Heart right ventricle (tissue), 16 donors: ENCODE measurements at regions not wholly inside any gene's neighbourhood (a gene's known extent, or its start where the extent isn't known, plus 50 kb on each side); places are given as distances from the start of the nearest gene placed in this dataset.

ENCODE experiments used
- ATAC-seq, 8 donors: fragments of 200-7000 bp; cut with Tn5 transposase; one replicate each; pipeline ENCODE4 v1.9.1; 2020; ENCODE audit warnings: mild to moderate bottlenecking in 8 of 8, moderate library complexity in 8 of 8, moderate number of reproducible peaks in 1 of 8
- DNase-seq, 2 donors: peaks; one replicate each; pipeline ENCODE4 v3.0.0-alpha.2; 2020
- H3K27ac ChIP-seq, 10 donors: fragments of 200-600 bp; sonication (generic) in 2 of 10; one replicate each; pipeline versions ENCODE4 v1.5.0 to v1.8.0; 2020 to 2022; ENCODE audit warnings: mild to moderate bottlenecking in 3 of 10
- H3K27me3 ChIP-seq, 7 donors: fragments of 200-600 bp; one replicate each; pipeline ENCODE4 v1.8.0; 2021 to 2022; ENCODE audit warnings: mild to moderate bottlenecking in 2 of 7
- H3K36me3 ChIP-seq, 9 donors: fragments of 200-600 bp; sonication (generic) in 1 of 9; one replicate each; pipeline versions ENCODE4 v1.5.0 to v1.8.0; 2020 to 2022; ENCODE audit warnings: mild to moderate bottlenecking in 2 of 9
- H3K4me1 ChIP-seq, 9 donors: fragments of 200-600 bp; sonication (generic) in 1 of 9; one replicate each; pipeline versions ENCODE4 v1.5.0 to v1.8.0; 2020 to 2022; ENCODE audit warnings: mild to moderate bottlenecking in 4 of 9
- H3K4me3 ChIP-seq, 10 donors: fragments of 200-600 bp; sonication (generic) in 2 of 10; one replicate each; pipeline versions ENCODE4 v1.5.0 to v1.8.0; 2020 to 2022; ENCODE audit warnings: mild to moderate bottlenecking in 7 of 10, moderate library complexity in 2 of 10
- H3K9me3 ChIP-seq, 11 donors: fragments of 200-600 bp in 10 of 11; sonication (generic) in 2 of 11; one replicate each; pipeline versions ENCODE4 v1.5.0 to v1.8.0; 2013 to 2022; ENCODE audit warnings: mild to moderate bottlenecking in 2 of 11, control low read depth in 1 of 11, moderate library complexity in 1 of 11
- CTCF ChIP-seq, 9 donors: fragments of 200-600 bp; sonication (generic) in 2 of 9; IDR thresholded peaks; one replicate each; pipeline versions ENCODE4 v1.5.0 to v1.8.0; 2021 to 2022; ENCODE audit warnings: antibody characterized with exemption in 9 of 9, mild to moderate bottlenecking in 5 of 9, moderate library complexity in 1 of 9
- WGBS, 2 donors: extraction: QIAGEN DNeasy Blood & Tissue Kit; methylation state at CpG; one replicate each; pipeline ENCODE4 v1.1.7; 2013; ENCODE audit warnings: inconsistent platforms in 1 of 2; 5-methylcytosine and 5-hydroxymethylcytosine counted together
- intact Hi-C, 10 donors: fragments of 100-400 bp; cut with DNase I; formaldehyde crosslinking; loops; one replicate each; pipeline versions ENCODE4 v1.11.1 to v1.14.2; 2022
- donor health status: Arrhythmogenic right ventricular cardiomyopathy.
- donor health status: ischemic (EF 13 %, LVEDD 7.1; RV severe dilation, severe dysfunction).
- donor health status: healthy with polysubstance abuse.
- donor health status: DM: no; HTN: yes; CAD: no.
- donor health status: DM: no; HTN: no; CAD: no.
- donor health status: ischemic (EF 25% LVEDD 6.9; RV normal size, moderate dysfunction).
- donor health status: ischemic (EF 25% LVEDD 5.7; RV mildly dilated, moderate dysfunction).
- donor health status: healthy.
- donor health status: DM: yes; HTN: yes; CAD: no.
- donor health status: Ischemic cardiomyopathy.
- donor health status: ischemic (EF 35%, LVEDD 5.7; RV mildly dilated, moderate dysfunction).
- donor health status: nonischemic (EF 11% LVEDD 7.7; RV severe dilation, severe dysfunction).
- donor health status: DM: yes; HTN: yes; CAD: no.
- donor health status: PGD.
- donor health status: ischemic (EF 29% LVEDD 5.4; RV normal size, mild dysfunction).
- donor health status: nonischemic (EF 23%, LVEDD 6.1; RV moderate dilation, normal function).

GRCh38 chr4:136540747-136541146 lies 991.5 kb downstream of the PCDH18 start:
- Histone ChIP-seq H3K9me3 (no peaks in the 10 kb centered on the region), H3K4me1 (no peaks in the 10 kb centered on the region), H3K36me3 (no peaks in the 10 kb centered on the region), H3K27ac (no peak overlapping the region), H3K27me3 (no peaks in the 10 kb centered on the region), H3K4me3 (no peak overlapping the region)
- 76 to 79% methylated on average over 2 of the region's 2 CpGs for WGBS, 2 donors
- ATAC-seq (no peak), DNase-seq (no peak)
- intact Hi-C loops: no loop called here
- no peak for TF ChIP-seq CTCF (IDR thresholded peaks at IDR 0.05)

- intact Hi-C loops: no loop called here
- no peak for ATAC-seq
- DNase-seq: no peak
These were observed 1004.2 kb downstream of the PCDH18 start for GRCh38 chr4:136528131-136528530.

GRCh38 chr4:136526517-136526916 lies 1005.8 kb downstream of the PCDH18 start:
- no peak overlapping the region for H3K27ac ChIP-seq
- H3K36me3 ChIP-seq: no peaks in the 10 kb centered on the region
- no peaks in the 10 kb centered on the region for H3K4me1 ChIP-seq
- H3K9me3 ChIP-seq: no peaks in the 10 kb centered on the region
- H3K4me3 ChIP-seq: no peak overlapping the region
- 50 to 52% methylated on average over 2 of the region's 2 CpGs for WGBS, 2 donors
- no peak for TF ChIP-seq CTCF (IDR thresholded peaks at IDR 0.05)
- ATAC-seq (no peak), DNase-seq (no peak)
- intact Hi-C loops: no loop called here
- H3K27me3 ChIP-seq: no peaks in the 10 kb centered on the region

More at GRCh38 chr4:136528131-136528530, 1004.2 kb downstream of the PCDH18 start:
- H3K4me1 ChIP-seq: no peaks in the 10 kb centered on the region
- H3K27ac ChIP-seq: no peak overlapping the region
- H3K36me3 ChIP-seq: no peaks in the 10 kb centered on the region
- H3K9me3 ChIP-seq: no peaks in the 10 kb centered on the region
- H3K27me3 ChIP-seq: no peaks in the 10 kb centered on the region
- H3K4me3 ChIP-seq: no peak overlapping the region
- TF ChIP-seq CTCF (IDR thresholded peaks at IDR 0.05): no peak

DNA sequence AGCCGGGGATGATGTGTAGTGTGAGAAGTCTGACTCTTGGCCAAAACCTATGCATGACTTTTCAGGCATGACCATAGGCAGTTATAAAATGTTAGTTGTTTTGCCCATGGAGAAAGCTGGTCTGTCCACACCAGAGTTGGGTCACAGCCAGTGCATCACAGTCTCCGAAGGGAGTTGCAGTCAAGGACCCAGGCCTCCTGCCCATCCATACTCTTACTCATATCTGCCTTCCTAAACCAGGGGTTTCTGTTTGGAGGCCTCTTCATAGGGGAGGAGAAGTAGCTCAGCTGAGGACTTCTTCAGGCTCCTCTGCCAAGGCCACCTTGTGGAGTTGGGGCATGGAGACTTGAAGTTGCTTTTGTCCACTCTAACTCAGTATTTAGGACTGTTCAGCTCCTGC lies 1008.3 kb downstream of the PCDH18 start:
- ATAC-seq (no peak), DNase-seq (no peak)
- H3K4me3 ChIP-seq: no peak overlapping the region
- H3K4me1 ChIP-seq: no peaks in the 10 kb centered on the region
- WGBS, 2 donors: 64 to 71% methylated on average over 2 of the region's 2 CpGs
- H3K27me3 ChIP-seq: no peaks in the 10 kb centered on the region
- intact Hi-C loops: no loop called here
- H3K9me3 ChIP-seq: peaks cover 0 to 5% (median 0%) of the 10 kb centered on the region in 11 donors
- H3K36me3 ChIP-seq: no peaks in the 10 kb centered on the region
- H3K27ac ChIP-seq: no peak overlapping the region
- no peak for TF ChIP-seq CTCF (IDR thresholded peaks at IDR 0.05)

- H3K27me3 ChIP-seq: no peaks in the 10 kb centered on the region
- no peaks in the 10 kb centered on the region for H3K36me3 ChIP-seq
- WGBS, 2 donors: 44 to 51% methylated on average over 3 of the region's 3 CpGs
- intact Hi-C loops: no loop called here
- no peaks in the 10 kb centered on the region for H3K4me1 ChIP-seq
- no peak overlapping the region for H3K27ac ChIP-seq
- H3K4me3 ChIP-seq: no peak overlapping the region
- H3K9me3 ChIP-seq: peaks cover 0 to 9% (median 0%) of the 10 kb centered on the region in 11 donors
- no peak for ATAC-seq
- DNase-seq: no peak
- TF ChIP-seq CTCF (IDR thresholded peaks at IDR 0.05): no peak
These were observed 1015.9 kb downstream of the PCDH18 start for GRCh38 chr4:136516371-136516770.
